PC-3 (cell line): ENCODE measurements at regions not wholly inside any gene's neighbourhood (a gene's known extent, or its start where the extent isn't known, plus 50 kb on each side); places are given as distances from the start of the nearest gene placed in this dataset.

ENCODE experiments used
- ATAC-seq: fragments of 200-7000 bp; cut with Tn5 transposase; 2 replicates; pipeline ENCODE4 v1.9.1; 2020; ENCODE audit warnings: mild to moderate bottlenecking, moderate library complexity
- BruUV-seq: library from RNA; stranded (reverse); fragments of 400-500 nt; replicated peaks from 2 replicates; lab custom pipeline; 2021; lab: Mats Ljungman, UMichigan
- CTCF ChIA-PET: fragments of 300-600 bp; sonication (Branson Sonifier 250); formaldehyde crosslinking; loops from one replicate; lab custom pipeline; 2022; ENCODE audit warnings: antibody characterized with exemption; lab: Charles Lee
- POLR2A ChIA-PET: fragments of 300-600 bp; sonication (Branson Sonifier 250); formaldehyde crosslinking; loops from one replicate; lab custom pipeline; 2022; ENCODE audit warnings: antibody characterized with exemption; ENCODE audit not compliant: unreplicated experiment; lab: Charles Lee
- DNase-seq: peaks from one replicate; pipeline ENCODE4 v3.0.0-alpha.2; 2015
- H2AFZ ChIP-seq: fragments of 300-600 bp; sonication (generic); 2 replicates; pipeline ENCODE4 v1.6.0; 2016; ENCODE audit warnings: antibody characterized with exemption, low read length
- H3F3A ChIP-seq: fragments of 300-600 bp; sonication (generic); one replicate; pipeline ENCODE4 v1.6.0; 2017; ENCODE audit warnings: antibody characterized with exemption, low read length, control low read depth, mild to moderate bottlenecking; ENCODE audit not compliant: unreplicated experiment
- H3K27ac ChIP-seq: fragments of 300-600 bp; sonication (generic); 2 replicates; pipeline ENCODE4 v1.5.1; 2016; ENCODE audit warnings: mild to moderate bottlenecking, low read length
- H3K27me3 ChIP-seq: fragments of 300-600 bp; sonication (generic); 2 replicates; pipeline ENCODE4 v1.6.1; 2016; ENCODE audit warnings: low read length, mixed read lengths
- H3K36me3 ChIP-seq: fragments of 300-600 bp; sonication (generic); 2 replicates; pipeline ENCODE4 v1.6.1; 2016; ENCODE audit warnings: low read depth, mixed run types, low read length, mixed read lengths
- H3K4me1 ChIP-seq: fragments of 300-600 bp; sonication (generic); 2 replicates; pipeline ENCODE4 v1.5.1; 2016; ENCODE audit warnings: low read length; ENCODE audit not compliant: insufficient read depth
- H3K4me2 ChIP-seq: fragments of 300-600 bp; sonication (generic); 2 replicates; pipeline ENCODE4 v1.6.0; 2016; ENCODE audit warnings: low read length
- H3K4me3 ChIP-seq: fragments of 300-600 bp; sonication (generic); 2 replicates; pipeline ENCODE4 v1.5.1; 2016; ENCODE audit warnings: mild to moderate bottlenecking, low read length, mixed read lengths
- H3K79me2 ChIP-seq: fragments of 300-600 bp; sonication (generic); 2 replicates; pipeline ENCODE4 v1.6.1; 2017; ENCODE audit warnings: low read length, mixed read lengths
- H3K9ac ChIP-seq: fragments of 300-600 bp; sonication (generic); 2 replicates; pipeline ENCODE4 v1.6.0; 2016; ENCODE audit warnings: mild to moderate bottlenecking, low read length
- H3K9me2 ChIP-seq: fragments of 300-600 bp; sonication (generic); replicated peaks from 2 replicates; pipeline ENCODE4 v1.6.1; 2016; ENCODE audit warnings: mixed run types, low read length, mixed read lengths
- H3K9me3 ChIP-seq: fragments of 300-600 bp; sonication (generic); 2 replicates; pipeline ENCODE4 v1.6.1; 2016; ENCODE audit warnings: low read length, mixed read lengths
- H4K20me1 ChIP-seq: fragments of 300-600 bp; sonication (generic); 2 replicates; pipeline ENCODE4 v1.6.1; 2016; ENCODE audit warnings: low read length, mixed read lengths
- EZH2 ChIP-seq: fragments of 300-600 bp; sonication (generic); IDR thresholded peaks from one replicate; pipeline ENCODE4 v1.6.1; 2017; ENCODE audit warnings: antibody characterized with exemption, mild to moderate bottlenecking, low read length; ENCODE audit not compliant: unreplicated experiment
- EZH2phosphoT487 ChIP-seq: fragments of 300-600 bp; sonication (generic); IDR thresholded peaks from 2 replicates; pipeline ENCODE4 v1.6.1; 2018; ENCODE audit warnings: mild to moderate bottlenecking, antibody characterized with exemption, low read length, borderline replicate concordance
- intact Hi-C: fragments of 100-400 bp; cut with micrococcal nuclease; formaldehyde crosslinking; loops from 2 replicates; pipeline ENCODE4 v1.9.0; 2023
- TF ChIP-seq, protein P1 (sequence below): fragments of 300-600 bp; sonication (generic); conservative IDR thresholded peaks from 2 replicates; pipeline ENCODE4 v1.5.1; 2017; ENCODE audit warnings: antibody characterized with exemption, low read depth, mild to moderate bottlenecking, low read length

DNA sequence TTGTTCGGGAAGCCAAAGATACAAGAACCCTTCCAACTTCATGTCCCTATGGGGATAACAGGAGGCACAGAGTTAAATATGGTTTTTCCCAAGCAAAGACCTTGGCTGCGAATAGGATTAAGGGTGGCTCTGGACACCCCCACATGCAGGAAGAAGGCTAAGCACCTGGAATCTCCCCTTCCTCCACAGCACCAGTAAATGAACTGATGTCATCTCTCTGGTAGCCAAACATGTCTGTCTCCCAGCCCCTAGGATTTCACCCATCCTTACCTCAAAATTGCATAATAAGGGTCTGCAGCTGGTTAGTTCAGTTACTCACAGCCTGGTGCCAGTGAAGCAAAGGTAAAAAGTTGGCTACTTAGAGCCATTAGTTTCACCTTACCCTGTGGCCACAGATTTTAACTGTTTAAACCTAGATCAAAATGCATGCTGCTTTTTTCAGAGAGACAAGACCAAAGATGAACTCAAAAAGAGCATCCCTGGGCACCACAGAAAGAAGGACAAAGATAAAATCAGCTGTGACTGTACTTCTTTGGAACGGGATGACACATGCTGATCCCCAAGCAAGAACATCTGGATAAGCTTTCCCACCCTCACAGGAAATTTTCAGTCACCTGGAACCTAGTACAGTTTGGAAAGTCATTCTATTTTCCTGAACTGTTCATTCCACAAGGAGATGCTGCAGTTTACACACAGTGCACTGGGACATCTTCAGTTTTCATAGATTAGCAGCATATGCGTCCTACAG, 77.2 kb upstream of the AKIP1 start:
- TF ChIP-seq EZH2phosphoT487 = no peak
- TF ChIP-seq, protein P1, sequence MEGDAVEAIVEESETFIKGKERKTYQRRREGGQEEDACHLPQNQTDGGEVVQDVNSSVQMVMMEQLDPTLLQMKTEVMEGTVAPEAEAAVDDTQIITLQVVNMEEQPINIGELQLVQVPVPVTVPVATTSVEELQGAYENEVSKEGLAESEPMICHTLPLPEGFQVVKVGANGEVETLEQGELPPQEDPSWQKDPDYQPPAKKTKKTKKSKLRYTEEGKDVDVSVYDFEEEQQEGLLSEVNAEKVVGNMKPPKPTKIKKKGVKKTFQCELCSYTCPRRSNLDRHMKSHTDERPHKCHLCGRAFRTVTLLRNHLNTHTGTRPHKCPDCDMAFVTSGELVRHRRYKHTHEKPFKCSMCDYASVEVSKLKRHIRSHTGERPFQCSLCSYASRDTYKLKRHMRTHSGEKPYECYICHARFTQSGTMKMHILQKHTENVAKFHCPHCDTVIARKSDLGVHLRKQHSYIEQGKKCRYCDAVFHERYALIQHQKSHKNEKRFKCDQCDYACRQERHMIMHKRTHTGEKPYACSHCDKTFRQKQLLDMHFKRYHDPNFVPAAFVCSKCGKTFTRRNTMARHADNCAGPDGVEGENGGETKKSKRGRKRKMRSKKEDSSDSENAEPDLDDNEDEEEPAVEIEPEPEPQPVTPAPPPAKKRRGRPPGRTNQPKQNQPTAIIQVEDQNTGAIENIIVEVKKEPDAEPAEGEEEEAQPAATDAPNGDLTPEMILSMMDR = no peak
- no peak for TF ChIP-seq EZH2
- Histone ChIP-seq H4K20me1 (no peaks in the 10 kb centered on the region), H3K4me1 (0 out of 2 replicates have a peak, but pooled peaks cover 3% of the 10 kb centered on the region), H3K4me3 (no peak overlapping the region), H3K79me2 (no peaks in the 10 kb centered on the region), H3K36me3 (no peaks in the 10 kb centered on the region), H3K9me2 (no peaks in the 10 kb centered on the region), H3K4me2 (no peak overlapping the region), H3K27ac (no peak overlapping the region), H3F3A (no peaks in the 10 kb centered on the region), H2AFZ (no peak overlapping the region), H3K9ac (no peak overlapping the region), H3K9me3 (no peaks in the 10 kb centered on the region), H3K27me3 (no peaks in the 10 kb centered on the region)
- intact Hi-C loops = no loop called here
- ATAC-seq = no peak
- no TSS peak for BruUV-seq
- DNase-seq = no peak
- POLR2A ChIA-PET = no interaction called here
- CTCF ChIA-PET = no interaction called here

- DNase-seq (no peak), ATAC-seq (no peak)
- H3F3A ChIP-seq = no peaks in the 10 kb centered on the region
- no peaks in the 10 kb centered on the region for H3K36me3 ChIP-seq
- H3K27ac ChIP-seq = no peak overlapping the region
- 0 out of 2 replicates have a peak, but pooled peaks cover 3% of the 10 kb centered on the region for H3K4me1 ChIP-seq
- H3K4me2 ChIP-seq = no peak overlapping the region
- no peaks in the 10 kb centered on the region for H3K79me2 ChIP-seq
- no peaks in the 10 kb centered on the region for H3K9me3 ChIP-seq
- TF ChIP-seq, protein P1 = no peak
- TF ChIP-seq EZH2phosphoT487 (no peak), EZH2 (no peak)
- ChIA-PET POLR2A (no interaction called here), CTCF (no interaction called here)
- no peak overlapping the region for H2AFZ ChIP-seq
- no TSS peak for BruUV-seq
- no peak overlapping the region for H3K9ac ChIP-seq
- no peak overlapping the region for H3K4me3 ChIP-seq
- no peaks in the 10 kb centered on the region for H3K9me2 ChIP-seq
- H3K27me3 ChIP-seq = no peaks in the 10 kb centered on the region
- intact Hi-C loops = no loop called here
- no peaks in the 10 kb centered on the region for H4K20me1 ChIP-seq
Observed at GRCh38 chr11:8834379-8834778, 76.6 kb upstream of the AKIP1 start.

DNA sequence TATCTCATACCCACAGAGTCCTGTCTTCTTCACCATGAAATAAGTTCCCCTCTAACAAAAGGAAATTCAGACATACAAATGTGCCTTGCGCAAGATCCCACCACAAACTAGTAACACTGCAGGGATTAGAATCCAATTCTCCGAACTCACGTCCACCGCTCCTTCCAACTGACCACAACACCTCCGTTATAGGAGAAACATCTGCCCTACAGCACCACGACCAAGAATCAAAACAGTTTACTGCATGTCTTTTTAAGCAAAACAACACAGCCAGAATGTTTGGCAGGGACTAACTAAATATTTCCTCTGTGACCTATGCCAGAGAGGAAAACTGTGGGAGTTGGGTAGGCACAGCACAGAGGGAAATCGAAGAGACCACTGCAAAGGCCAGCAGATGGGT, 72.7 kb upstream of the AKIP1 start:
- Histone ChIP-seq H3K4me1 (peaks cover 11% of the 10 kb centered on the region), H3K79me2 (no peaks in the 10 kb centered on the region), H3K9ac (no peak overlapping the region), H3K9me2 (no peaks in the 10 kb centered on the region), H2AFZ (no peak overlapping the region), H3K27ac (no peak overlapping the region), H3K36me3 (no peaks in the 10 kb centered on the region), H3K4me3 (no peak overlapping the region), H3F3A (no peaks in the 10 kb centered on the region), H4K20me1 (no peaks in the 10 kb centered on the region), H3K27me3 (no peaks in the 10 kb centered on the region), H3K4me2 (no peak overlapping the region), H3K9me3 (no peaks in the 10 kb centered on the region)
- BruUV-seq = no TSS peak
- CTCF ChIA-PET = no interaction called here
- TF ChIP-seq EZH2 (no peak), EZH2phosphoT487 (no peak)
- TF ChIP-seq, protein P1 = no peak
- ATAC-seq (no peak), DNase-seq (no peak)
- POLR2A ChIA-PET = no interaction called here
- intact Hi-C loops = no loop called here
